Lower leg skin (tissue), 3 donors: ENCODE measurements at regions not wholly inside any gene's neighbourhood (a gene's known extent, or its start where the extent isn't known, plus 50 kb on each side); places are given as distances from the start of the nearest gene placed in this dataset.

Experiments used
- POLR2A ChIP-seq, 2 donors: fragments of 450-650 bp; IDR thresholded peaks; one replicate each; pipeline ENCODE4 v1.6.1; 2016 to 2017; ENCODE audit warnings: antibody characterized with exemption in 2 of 2, mild to moderate bottlenecking in 1 of 2, moderate library complexity in 1 of 2
- TF ChIP-seq, protein P1 (sequence below), 3 donors: fragments of 450-650 bp; IDR thresholded peaks; one replicate each; pipeline ENCODE4 v1.5.1; 2016; ENCODE audit warnings: antibody characterized with exemption in 3 of 3, mild to moderate bottlenecking in 3 of 3, moderate library complexity in 2 of 3

DNA sequence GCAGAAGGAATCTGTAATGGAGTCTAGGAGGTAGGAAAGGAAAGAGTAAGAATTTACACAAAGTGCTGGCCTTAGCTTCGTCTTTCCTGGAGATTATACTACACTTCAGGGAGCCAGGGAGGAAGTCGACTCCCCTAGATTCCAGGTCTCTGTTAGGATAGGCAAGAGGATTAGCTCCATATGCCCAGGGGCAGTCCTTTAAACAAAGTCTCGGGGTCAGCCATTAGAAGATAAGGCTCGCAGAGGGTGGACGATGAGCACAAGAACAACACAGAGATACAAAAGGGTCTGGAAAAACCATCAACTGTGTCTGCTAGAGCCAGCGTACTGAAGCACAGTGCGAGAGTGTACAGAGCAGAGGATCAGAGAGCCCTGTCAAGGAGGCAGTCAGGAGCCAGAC is 344.7 kb upstream of the TNC start:
- TF ChIP-seq POLR2A (IDR thresholded peaks at IDR 0.05): no peak
- TF ChIP-seq, protein P1, sequence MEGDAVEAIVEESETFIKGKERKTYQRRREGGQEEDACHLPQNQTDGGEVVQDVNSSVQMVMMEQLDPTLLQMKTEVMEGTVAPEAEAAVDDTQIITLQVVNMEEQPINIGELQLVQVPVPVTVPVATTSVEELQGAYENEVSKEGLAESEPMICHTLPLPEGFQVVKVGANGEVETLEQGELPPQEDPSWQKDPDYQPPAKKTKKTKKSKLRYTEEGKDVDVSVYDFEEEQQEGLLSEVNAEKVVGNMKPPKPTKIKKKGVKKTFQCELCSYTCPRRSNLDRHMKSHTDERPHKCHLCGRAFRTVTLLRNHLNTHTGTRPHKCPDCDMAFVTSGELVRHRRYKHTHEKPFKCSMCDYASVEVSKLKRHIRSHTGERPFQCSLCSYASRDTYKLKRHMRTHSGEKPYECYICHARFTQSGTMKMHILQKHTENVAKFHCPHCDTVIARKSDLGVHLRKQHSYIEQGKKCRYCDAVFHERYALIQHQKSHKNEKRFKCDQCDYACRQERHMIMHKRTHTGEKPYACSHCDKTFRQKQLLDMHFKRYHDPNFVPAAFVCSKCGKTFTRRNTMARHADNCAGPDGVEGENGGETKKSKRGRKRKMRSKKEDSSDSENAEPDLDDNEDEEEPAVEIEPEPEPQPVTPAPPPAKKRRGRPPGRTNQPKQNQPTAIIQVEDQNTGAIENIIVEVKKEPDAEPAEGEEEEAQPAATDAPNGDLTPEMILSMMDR (IDR thresholded peaks at IDR 0.05): no peak
